NCI-H748 (cell line): ENCODE measurements at regions not wholly inside any gene's neighbourhood (a gene's known extent, or its start where the extent isn't known, plus 50 kb on each side); places are given as distances from the start of the nearest gene placed in this dataset.
A peak's percentile ranks its signal among the peaks of the same experiment; 100 is the strongest.

ENCODE experiments used
- DNase-seq: peaks from one replicate; lab custom pipeline; 2025; ENCODE audit not compliant: unreplicated experiment; lab: John Stamatoyannopoulos, UW

- DNase-seq = no peak
Observed at GRCh38 chr20:11032611-11033010, 358.8 kb upstream of the JAG1 start.

GRCh38 chr20:11034025-11034424 lies 360.2 kb upstream of the JAG1 start:
- no peak for DNase-seq

- no peak for DNase-seq
Observed at GRCh38 chr20:11035211-11035610, 361.4 kb upstream of the JAG1 start.

- DNase-seq = no peak
Observed at GRCh38 chr20:11041396-11041795, 367.6 kb upstream of the JAG1 start.

- no peak for DNase-seq
Observed at GRCh38 chr20:11043001-11043400, 369.2 kb upstream of the JAG1 start.

GRCh38 chr20:11044561-11044960 lies 370.8 kb upstream of the JAG1 start:
- DNase-seq = no peak

GRCh38 chr20:11045412-11046175 lies 371.8 kb upstream of the JAG1 start:
- DNase-seq = no peak

GRCh38 chr20:11047559-11047958 lies 373.8 kb upstream of the JAG1 start:
- DNase-seq = no peak

GRCh38 chr20:11048739-11049138 lies 374.9 kb upstream of the JAG1 start:
- no peak for DNase-seq

- DNase-seq = no peak
Observed at GRCh38 chr20:11050350-11050749, 376.6 kb upstream of the JAG1 start.

- no peak for DNase-seq
Observed at GRCh38 chr20:11051136-11051535, 377.3 kb upstream of the JAG1 start.

- no peak for DNase-seq
Observed at GRCh38 chr20:11053310-11053709, 379.5 kb upstream of the JAG1 start.

- no peak for DNase-seq
Observed at GRCh38 chr20:11054266-11054993, 380.6 kb upstream of the JAG1 start.

- DNase-seq = no peak
Observed at GRCh38 chr20:11056414-11056813, 382.6 kb upstream of the JAG1 start.

GRCh38 chr20:11057624-11058023 lies 383.8 kb upstream of the JAG1 start:
- DNase-seq = no peak

- DNase-seq = no peak
Observed at GRCh38 chr20:11059659-11060058, 385.9 kb upstream of the JAG1 start.

- DNase-seq = no peak
Observed at GRCh38 chr20:11060423-11061185, 386.8 kb upstream of the JAG1 start.

- no peak for DNase-seq
Observed at GRCh38 chr20:11063444-11063843, 389.6 kb upstream of the JAG1 start.

- no peak for DNase-seq
Observed at GRCh38 chr20:11064946-11065345, 391.1 kb upstream of the JAG1 start.

- DNase-seq = peak; percentile 82
Observed at GRCh38 chr20:11067359-11067758, 393.6 kb upstream of the JAG1 start.

- no peak for DNase-seq
Observed at GRCh38 chr20:11072982-11073381, 399.2 kb upstream of the JAG1 start.
